ENCODE measurements at regions not wholly inside any gene's neighbourhood (a gene's known extent, or its start where the extent isn't known, plus 50 kb on each side); places are given as distances from the start of the nearest gene placed in this dataset.
A peak's percentile ranks its signal among the peaks of the same experiment; 100 is the strongest.

- Mint-ChIP-seq H3K4me1 (peaks cover 11% of the 10 kb centered on the region), H3K27ac (no peak overlapping the region), H3K27me3 (peaks cover 13% of the 10 kb centered on the region), H3K9me3 (no peaks in the 10 kb centered on the region), H3K4me3 (no peak overlapping the region), H3K36me3 (ENCODE audit: low read depth) (no peaks in the 10 kb centered on the region)
- peak; percentile 53 for DNase-seq
- intact Hi-C loops (cut with micrococcal nuclease), result no loop called here
Observed at GRCh38 chr20:1778338-1778737, 116.9 kb upstream of the SIRPA start.

- Mint-ChIP-seq H3K9me3 (no peaks in the 10 kb centered on the region), H3K27ac (peak overlapping the region; percentile 66), H3K4me3 (peak overlapping the region; percentile 84), H3K36me3 (ENCODE audit: low read depth) (no peaks in the 10 kb centered on the region), H3K27me3 (peaks cover 12% of the 10 kb centered on the region), H3K4me1 (peaks cover 11% of the 10 kb centered on the region)
- intact Hi-C loops (cut with micrococcal nuclease), result loop anchor here (2.0 kb wide), 3 partner anchors 245 to 311 kb away; partner anchors contain the start of gene NSFL1C
- no peak for DNase-seq
Observed at GRCh38 chr20:1777476-1777820, 117.8 kb upstream of the SIRPA start.

DNA sequence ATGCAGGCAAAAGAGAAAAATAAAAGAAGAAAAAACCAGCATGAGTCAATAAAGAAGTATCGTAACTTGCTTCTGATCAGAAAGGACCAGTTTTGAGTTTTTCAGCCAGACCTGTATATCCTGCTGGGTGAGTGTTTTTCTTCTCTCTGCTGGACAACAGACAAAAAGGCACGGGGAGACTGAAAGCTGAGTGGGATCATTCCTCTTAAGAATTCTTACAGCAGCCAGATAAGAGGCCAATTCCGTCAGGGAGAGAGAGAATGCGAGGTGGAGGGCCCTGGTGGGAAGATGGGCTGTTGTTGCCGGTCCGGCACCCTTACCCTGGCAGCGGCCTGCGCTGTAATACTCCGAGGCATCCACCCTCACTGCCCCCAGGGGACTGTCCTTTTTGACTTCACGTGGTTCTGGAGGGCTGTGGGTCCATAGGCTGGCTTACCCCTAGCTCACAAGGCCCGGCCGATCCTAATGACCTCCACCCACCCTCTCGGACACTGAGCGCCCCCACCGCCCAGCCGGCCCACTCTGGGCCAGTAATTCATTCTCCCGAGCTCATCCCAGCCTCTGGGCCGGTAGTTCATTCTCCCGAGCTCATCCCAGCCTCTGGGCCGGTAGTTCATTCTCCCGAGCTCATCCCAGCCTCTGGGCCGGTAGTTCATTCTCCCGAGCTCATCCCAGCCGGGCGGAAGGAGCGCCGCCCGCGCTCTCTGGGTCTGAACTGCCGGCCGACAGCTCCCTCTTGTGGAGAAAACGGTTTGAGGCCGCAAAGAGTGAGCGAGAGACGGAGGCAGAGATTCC lies 118.3 kb upstream of the SIRPA start:
- peaks cover 12% of the 10 kb centered on the region for H3K27me3 Mint-ChIP-seq
- peak; percentile 95 for DNase-seq
- peak overlapping the region; percentile 84 for H3K4me3 Mint-ChIP-seq
- peaks cover 11% of the 10 kb centered on the region for H3K4me1 Mint-ChIP-seq
- H3K9me3 Mint-ChIP-seq, result no peaks in the 10 kb centered on the region
- intact Hi-C loops (cut with micrococcal nuclease), result loop anchor here (2.0 kb wide), 3 partner anchors 244 to 310 kb away; partner anchors contain the start of gene NSFL1C
- peak overlapping the region; percentile 66 for H3K27ac Mint-ChIP-seq
- no peaks in the 10 kb centered on the region for H3K36me3 Mint-ChIP-seq (ENCODE audit: low read depth)

DNA sequence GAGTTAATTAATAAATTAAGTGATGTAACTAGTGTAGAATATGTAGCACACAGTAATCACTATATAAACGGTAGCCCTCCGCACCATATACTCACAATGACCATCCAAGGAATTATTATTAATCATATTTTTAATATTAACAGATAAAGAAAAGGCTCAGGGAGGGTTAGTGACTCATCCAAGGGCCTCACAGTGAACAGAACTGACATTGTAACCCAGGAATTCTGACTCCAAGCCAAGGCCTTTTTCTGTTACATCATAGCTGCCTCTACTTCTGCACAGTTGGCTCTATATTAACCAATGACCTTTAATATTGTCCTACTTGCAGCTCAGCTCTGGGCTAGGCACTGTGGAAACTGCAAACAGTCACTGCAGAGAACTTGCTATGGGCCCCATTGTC lies 117.5 kb upstream of the SIRPG start:
- intact Hi-C loops (cut with micrococcal nuclease), result no loop called here
- H3K36me3 Mint-ChIP-seq (ENCODE audit: low read depth), result no peaks in the 10 kb centered on the region
- no peak overlapping the region for H3K27ac Mint-ChIP-seq
- no peaks in the 10 kb centered on the region for H3K9me3 Mint-ChIP-seq
- H3K27me3 Mint-ChIP-seq, result peaks cover 9% of the 10 kb centered on the region
- no peak for DNase-seq
- H3K4me3 Mint-ChIP-seq, result no peak overlapping the region
- H3K4me1 Mint-ChIP-seq, result peaks cover 11% of the 10 kb centered on the region

DNA sequence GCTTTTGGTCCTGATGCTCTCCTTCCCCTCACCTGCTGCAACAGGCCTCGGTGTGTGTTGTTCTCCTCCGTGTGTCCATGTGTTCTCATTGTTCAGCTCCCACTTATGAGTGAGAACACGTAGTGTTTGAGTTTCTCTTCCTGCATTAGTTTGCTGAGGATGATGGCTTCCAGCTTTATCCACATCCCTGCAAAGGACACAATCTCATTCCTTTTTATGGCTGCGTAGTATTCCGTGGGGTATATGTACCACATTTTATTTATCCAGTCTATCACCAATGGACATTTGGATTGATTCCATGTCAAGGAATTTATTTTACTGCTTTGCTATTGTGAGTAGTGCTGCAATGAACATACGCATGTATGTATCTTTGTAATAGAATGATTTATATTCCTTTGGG lies 116.9 kb upstream of the SIRPG start:
- intact Hi-C loops (cut with micrococcal nuclease), result no loop called here
- H3K36me3 Mint-ChIP-seq (ENCODE audit: low read depth), result no peaks in the 10 kb centered on the region
- H3K4me1 Mint-ChIP-seq, result peaks cover 11% of the 10 kb centered on the region
- no peaks in the 10 kb centered on the region for H3K9me3 Mint-ChIP-seq
- H3K27ac Mint-ChIP-seq, result no peak overlapping the region
- no peak overlapping the region for H3K4me3 Mint-ChIP-seq
- DNase-seq, result no peak
- H3K27me3 Mint-ChIP-seq, result peaks cover 9% of the 10 kb centered on the region

DNA sequence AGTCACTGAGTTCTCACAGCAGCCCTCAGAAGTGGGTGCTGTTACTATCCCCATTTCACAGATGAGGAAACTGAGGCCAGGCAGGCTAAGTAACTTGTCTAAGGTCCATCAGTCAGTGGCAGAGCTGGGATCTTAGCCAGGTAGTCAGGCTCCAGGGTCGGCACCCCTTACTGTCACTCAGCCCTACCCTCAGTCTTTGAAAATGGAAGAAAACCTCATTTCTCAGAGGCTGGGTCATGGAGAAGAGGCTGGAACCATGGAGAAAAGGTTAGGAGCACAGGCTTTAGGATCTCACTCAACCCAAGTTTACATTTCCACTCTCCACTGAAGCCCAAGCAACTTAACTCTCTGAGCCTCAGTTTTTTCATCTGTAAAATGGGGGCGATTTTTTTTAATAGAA lies 116.2 kb upstream of the SIRPG start:
- Mint-ChIP-seq H3K4me3 (no peak overlapping the region), H3K27ac (no peak overlapping the region), H3K4me1 (peaks cover 11% of the 10 kb centered on the region), H3K36me3 (ENCODE audit: low read depth) (no peaks in the 10 kb centered on the region), H3K9me3 (no peaks in the 10 kb centered on the region), H3K27me3 (peaks cover 9% of the 10 kb centered on the region)
- DNase-seq, result no peak
- intact Hi-C loops (cut with micrococcal nuclease), result no loop called here

GRCh38 chr20:1769491-1769890 lies 111.9 kb upstream of the SIRPG start:
- Mint-ChIP-seq H3K27me3 (peaks cover 5% of the 10 kb centered on the region), H3K4me1 (peaks cover under 1% of the 10 kb centered on the region), H3K9me3 (no peaks in the 10 kb centered on the region), H3K4me3 (no peak overlapping the region), H3K36me3 (ENCODE audit: low read depth) (no peaks in the 10 kb centered on the region), H3K27ac (no peak overlapping the region)
- no peak for DNase-seq
- intact Hi-C loops (cut with micrococcal nuclease), result no loop called here

DNA sequence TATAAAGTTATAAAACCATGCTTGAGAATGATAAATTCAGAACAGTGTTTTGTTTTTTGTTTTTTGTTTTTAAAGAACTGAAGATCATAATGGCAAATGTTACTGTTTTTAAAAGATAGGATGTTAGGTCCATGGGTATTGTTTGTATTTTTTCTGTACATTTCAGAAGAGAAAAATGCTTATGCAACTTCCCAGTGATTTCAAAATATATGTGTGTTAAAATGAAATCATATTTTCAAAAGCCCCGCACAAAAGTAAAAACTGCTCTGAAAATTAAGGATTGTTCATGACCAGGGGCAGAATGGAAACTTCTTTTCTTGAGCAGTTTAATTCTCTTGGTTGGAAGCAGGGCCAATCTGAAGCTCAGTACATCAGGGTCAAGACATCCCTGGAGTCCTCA lies 109.2 kb upstream of the SIRPG start:
- Mint-ChIP-seq H3K27ac (no peak overlapping the region), H3K4me3 (no peak overlapping the region), H3K9me3 (no peaks in the 10 kb centered on the region), H3K36me3 (ENCODE audit: low read depth) (no peaks in the 10 kb centered on the region), H3K27me3 (peaks cover 9% of the 10 kb centered on the region), H3K4me1 (peaks cover 3% of the 10 kb centered on the region)
- intact Hi-C loops (cut with micrococcal nuclease), result no loop called here
- DNase-seq, result no peak

- peaks cover 3% of the 10 kb centered on the region for H3K4me1 Mint-ChIP-seq
- intact Hi-C loops (cut with micrococcal nuclease), result no loop called here
- DNase-seq, result peak; percentile 85
- H3K27ac Mint-ChIP-seq, result no peak overlapping the region
- H3K27me3 Mint-ChIP-seq, result peaks cover 16% of the 10 kb centered on the region
- H3K4me3 Mint-ChIP-seq, result no peak overlapping the region
- no peaks in the 10 kb centered on the region for H3K9me3 Mint-ChIP-seq
- H3K36me3 Mint-ChIP-seq (ENCODE audit: low read depth), result no peaks in the 10 kb centered on the region
Observed at GRCh38 chr20:1764136-1765033, 106.8 kb upstream of the SIRPG start.

GRCh38 chr20:1761598-1761997 lies 104.0 kb upstream of the SIRPG start:
- H3K36me3 Mint-ChIP-seq (ENCODE audit: low read depth), result no peaks in the 10 kb centered on the region
- DNase-seq, result no peak
- H3K27ac Mint-ChIP-seq, result no peak overlapping the region
- peaks cover 17% of the 10 kb centered on the region for H3K27me3 Mint-ChIP-seq
- H3K9me3 Mint-ChIP-seq, result no peaks in the 10 kb centered on the region
- intact Hi-C loops (cut with micrococcal nuclease), result no loop called here
- H3K4me3 Mint-ChIP-seq, result no peak overlapping the region
- H3K4me1 Mint-ChIP-seq, result peaks cover 3% of the 10 kb centered on the region

DNA sequence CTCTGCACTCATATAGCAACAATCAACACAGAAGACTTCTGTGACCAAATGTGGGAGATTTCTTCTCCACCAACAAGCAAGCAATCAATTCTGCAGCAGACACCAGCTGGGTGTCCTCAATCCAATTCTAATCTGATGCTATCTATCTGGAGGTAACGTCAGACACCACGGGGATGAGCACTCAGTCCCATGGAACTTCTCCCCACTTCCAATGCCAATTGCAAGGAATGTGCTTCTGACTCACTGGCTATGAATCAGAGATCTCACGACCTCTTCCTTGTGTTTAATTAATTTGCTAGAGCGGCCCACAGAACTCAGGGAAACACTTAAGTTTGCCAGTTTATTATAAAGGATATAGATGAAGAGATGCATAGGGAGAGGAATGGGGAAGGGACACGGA lies 103.5 kb upstream of the SIRPG start:
- Mint-ChIP-seq H3K4me3 (no peak overlapping the region), H3K27ac (no peak overlapping the region), H3K4me1 (peaks cover 3% of the 10 kb centered on the region), H3K9me3 (no peaks in the 10 kb centered on the region), H3K36me3 (ENCODE audit: low read depth) (no peaks in the 10 kb centered on the region), H3K27me3 (peaks cover 15% of the 10 kb centered on the region)
- DNase-seq, result no peak
- intact Hi-C loops (cut with micrococcal nuclease), result no loop called here

GRCh38 chr20:1758765-1759164 lies 101.2 kb upstream of the SIRPG start:
- intact Hi-C loops (cut with micrococcal nuclease), result no loop called here
- no peak overlapping the region for H3K27ac Mint-ChIP-seq
- no peak overlapping the region for H3K4me3 Mint-ChIP-seq
- H3K36me3 Mint-ChIP-seq (ENCODE audit: low read depth), result no peaks in the 10 kb centered on the region
- H3K27me3 Mint-ChIP-seq, result peaks cover 27% of the 10 kb centered on the region
- no peaks in the 10 kb centered on the region for H3K9me3 Mint-ChIP-seq
- no peak for DNase-seq
- no peaks in the 10 kb centered on the region for H3K4me1 Mint-ChIP-seq

- H3K27me3 Mint-ChIP-seq, result peaks cover 31% of the 10 kb centered on the region
- DNase-seq, result no peak
- intact Hi-C loops (cut with micrococcal nuclease), result no loop called here
- H3K27ac Mint-ChIP-seq, result no peak overlapping the region
- H3K4me3 Mint-ChIP-seq, result no peak overlapping the region
- H3K36me3 Mint-ChIP-seq (ENCODE audit: low read depth), result no peaks in the 10 kb centered on the region
- no peaks in the 10 kb centered on the region for H3K9me3 Mint-ChIP-seq
- no peaks in the 10 kb centered on the region for H3K4me1 Mint-ChIP-seq
Observed at GRCh38 chr20:1757606-1758512, 100.3 kb upstream of the SIRPG start.
